H9 (cell line): ENCODE measurements at regions not wholly inside any gene's neighbourhood (a gene's known extent, or its start where the extent isn't known, plus 50 kb on each side); places are given as distances from the start of the nearest gene placed in this dataset.

Experiments
- DNase-seq: peaks from one replicate; pipeline ENCODE4 v3.0.0-alpha.2; 2017
- H2AFZ ChIP-seq: one replicate; pipeline ENCODE4 v1.6.1; 2013; ENCODE audit warnings: mild to moderate bottlenecking, low read length, control low read depth, moderate library complexity
- H2AK5ac ChIP-seq: 2 replicates; pipeline ENCODE4 v1.6.1; 2013; ENCODE audit warnings: low read length, control low read depth, mixed read lengths; ENCODE audit not compliant: insufficient read length
- H2BK120ac ChIP-seq: one replicate; pipeline ENCODE4 v1.6.1; 2013; ENCODE audit warnings: low read depth, mild to moderate bottlenecking, low read length, control low read depth, inconsistent platforms; ENCODE audit not compliant: poor library complexity, severe bottlenecking
- H2BK12ac ChIP-seq: 2 replicates; pipeline ENCODE4 v1.6.1; 2013; ENCODE audit warnings: low read length, control low read depth, mixed read lengths, low read depth; ENCODE audit not compliant: insufficient read length
- H2BK15ac ChIP-seq: 2 replicates; pipeline ENCODE4 v1.6.1; 2013; ENCODE audit warnings: low read depth, low read length, control low read depth
- H2BK20ac ChIP-seq: one replicate; pipeline ENCODE4 v1.6.1; 2013; ENCODE audit warnings: low read depth, mild to moderate bottlenecking, low read length, control low read depth, inconsistent platforms; ENCODE audit not compliant: poor library complexity, severe bottlenecking
- H2BK5ac ChIP-seq: 2 replicates; pipeline ENCODE4 v1.6.1; 2013; ENCODE audit warnings: low read length, control low read depth, mixed read lengths; ENCODE audit not compliant: insufficient read length
- H3K14ac ChIP-seq: 2 replicates; pipeline ENCODE4 v1.6.1; 2013; ENCODE audit warnings: low read length, control low read depth; ENCODE audit not compliant: insufficient read depth
- H3K18ac ChIP-seq: 2 replicates; pipeline ENCODE4 v1.6.1; 2013; ENCODE audit warnings: low read depth, mild to moderate bottlenecking, mixed read lengths, low read length, control low read depth; ENCODE audit not compliant: insufficient read length
- H3K23ac ChIP-seq: 2 replicates; pipeline ENCODE4 v1.6.1; 2013; ENCODE audit warnings: low read length, control low read depth, mixed read lengths, low read depth; ENCODE audit not compliant: insufficient read length
- H3K23me2 ChIP-seq: 2 replicates; pipeline ENCODE4 v1.6.1; 2013; ENCODE audit warnings: low read depth, mild to moderate bottlenecking, mixed read lengths, low read length, control low read depth; ENCODE audit not compliant: insufficient read length, poor library complexity, severe bottlenecking
- H3K27ac ChIP-seq: 2 replicates; pipeline ENCODE4 v1.5.1; 2013; ENCODE audit warnings: low read length, control low read depth, mixed read lengths, low read depth; ENCODE audit not compliant: insufficient read length
- H3K27me3 ChIP-seq: 2 replicates; pipeline ENCODE4 v1.6.1; 2013; ENCODE audit warnings: low read length, control low read depth, inconsistent platforms; ENCODE audit not compliant: insufficient read depth
- H3K4ac ChIP-seq: 2 replicates; pipeline ENCODE4 v1.6.1; 2013; ENCODE audit warnings: low read depth, mild to moderate bottlenecking, control low read depth, inconsistent platforms, low read length, moderate library complexity
- H3K4me1 ChIP-seq: 2 replicates; pipeline ENCODE4 v1.6.1; 2013; ENCODE audit warnings: low read length, control low read depth, inconsistent platforms; ENCODE audit not compliant: insufficient read depth
- H3K4me2 ChIP-seq: 2 replicates; pipeline ENCODE4 v1.6.1; 2013; ENCODE audit warnings: low read length, control low read depth, mixed read lengths; ENCODE audit not compliant: insufficient read length, insufficient read depth
- H3K56ac ChIP-seq: 2 replicates; pipeline ENCODE4 v1.6.1; 2013; ENCODE audit warnings: low read depth, mild to moderate bottlenecking, mixed read lengths, low read length, control low read depth; ENCODE audit not compliant: insufficient read length
- H3K79me1 ChIP-seq: 2 replicates; pipeline ENCODE4 v1.6.1; 2013; ENCODE audit warnings: low read depth, mild to moderate bottlenecking, moderate library complexity, low read length, control low read depth, inconsistent platforms; ENCODE audit not compliant: insufficient read depth, poor library complexity, severe bottlenecking
- H3K79me2 ChIP-seq: 2 replicates; pipeline ENCODE4 v1.6.1; 2013; ENCODE audit warnings: low read length, control low read depth, inconsistent platforms; ENCODE audit not compliant: insufficient read depth
- H3K9ac ChIP-seq: 2 replicates; pipeline ENCODE4 v1.6.1; 2013; ENCODE audit warnings: low read length, control low read depth, mixed read lengths; ENCODE audit not compliant: insufficient read length; ENCODE audit errors: extremely low read depth
- H3K9me3 ChIP-seq: one replicate; pipeline ENCODE4 v1.6.1; 2013; ENCODE audit warnings: low read depth, low read length, inconsistent platforms; ENCODE audit not compliant: control insufficient read depth
- H3T11ph ChIP-seq: one replicate; pipeline ENCODE4 v1.6.1; 2013; ENCODE audit warnings: mild to moderate bottlenecking, low read length, control low read depth, inconsistent platforms
- H4K20me1 ChIP-seq: one replicate; pipeline ENCODE4 v1.6.1; 2013; ENCODE audit not compliant: control insufficient read depth, insufficient read length, insufficient read depth
- H4K5ac ChIP-seq: 2 replicates; pipeline ENCODE4 v1.6.1; 2013; ENCODE audit warnings: low read depth, mild to moderate bottlenecking, mixed read lengths, low read length, control low read depth; ENCODE audit not compliant: insufficient read length
- H4K8ac ChIP-seq: replicated peaks from 2 replicates; pipeline ENCODE4 v1.6.1; 2013; ENCODE audit warnings: low read length, control low read depth, mixed read lengths, low read depth; ENCODE audit not compliant: insufficient read length
- H4K91ac ChIP-seq: 2 replicates; pipeline ENCODE4 v1.6.1; 2013; ENCODE audit warnings: low read depth, mild to moderate bottlenecking, moderate library complexity, mixed read lengths, low read length, control low read depth; ENCODE audit not compliant: insufficient read length
- H3K27ac Mint-ChIP-seq, 3 experiments: 2 replicates in 2 of 3; 3 replicates in 1 of 3; pipeline ENCODE4 v1.8.0; 2020 to 2021; ENCODE audit warnings: mixed read lengths in 3 of 3, mild to moderate bottlenecking in 1 of 3, moderate library complexity in 1 of 3
- H3K27me3 Mint-ChIP-seq: 2 replicates; pipeline ENCODE4 v1.8.0; 2021; ENCODE audit warnings: low read depth, mild to moderate bottlenecking, moderate library complexity, mixed read lengths
- H3K36me3 Mint-ChIP-seq, 3 experiments: 2 replicates in 2 of 3; 3 replicates in 1 of 3; pipeline ENCODE4 v1.8.0; 2020 to 2021; ENCODE audit warnings: low read depth in 3 of 3, mixed read lengths in 3 of 3; ENCODE audit not compliant: insufficient read depth in 1 of 3
- H3K4me1 Mint-ChIP-seq, 2 experiments: 2 replicates each; pipeline ENCODE4 v1.8.0; 2020; ENCODE audit warnings: mixed read lengths in 2 of 2
- H3K4me3 Mint-ChIP-seq, 2 experiments: 2 replicates in 1 of 2; 3 replicates in 1 of 2; pipeline ENCODE4 v1.8.0; 2020 to 2021; ENCODE audit warnings: mild to moderate bottlenecking in 2 of 2, mixed read lengths in 2 of 2, moderate library complexity in 1 of 2
- H3K9me3 Mint-ChIP-seq, 2 experiments: 2 replicates in 1 of 2; 3 replicates in 1 of 2; pipeline ENCODE4 v1.8.0; 2020; ENCODE audit warnings: mild to moderate bottlenecking in 2 of 2, mixed read lengths in 2 of 2, moderate library complexity in 1 of 2
- WGBS: extraction: QIAGEN DNeasy Blood & Tissue Kit; methylation state at CpG from one replicate; pipeline ENCODE4 v1.1.7; 2013; ENCODE audit warnings: missing lambda C conversion rate, low lambda C conversion rate, mixed read lengths; ENCODE audit not compliant: insufficient read length; ENCODE audit errors: extremely low coverage; 5-methylcytosine and 5-hydroxymethylcytosine counted together
- TF ChIP-seq, protein P1 (sequence below): fragments of 200-600 bp; sonication (generic); conservative IDR thresholded peaks from 3 replicates; pipeline ENCODE4 v1.8.0; 2021; ENCODE audit warnings: antibody characterized with exemption, mild to moderate bottlenecking

DNA sequence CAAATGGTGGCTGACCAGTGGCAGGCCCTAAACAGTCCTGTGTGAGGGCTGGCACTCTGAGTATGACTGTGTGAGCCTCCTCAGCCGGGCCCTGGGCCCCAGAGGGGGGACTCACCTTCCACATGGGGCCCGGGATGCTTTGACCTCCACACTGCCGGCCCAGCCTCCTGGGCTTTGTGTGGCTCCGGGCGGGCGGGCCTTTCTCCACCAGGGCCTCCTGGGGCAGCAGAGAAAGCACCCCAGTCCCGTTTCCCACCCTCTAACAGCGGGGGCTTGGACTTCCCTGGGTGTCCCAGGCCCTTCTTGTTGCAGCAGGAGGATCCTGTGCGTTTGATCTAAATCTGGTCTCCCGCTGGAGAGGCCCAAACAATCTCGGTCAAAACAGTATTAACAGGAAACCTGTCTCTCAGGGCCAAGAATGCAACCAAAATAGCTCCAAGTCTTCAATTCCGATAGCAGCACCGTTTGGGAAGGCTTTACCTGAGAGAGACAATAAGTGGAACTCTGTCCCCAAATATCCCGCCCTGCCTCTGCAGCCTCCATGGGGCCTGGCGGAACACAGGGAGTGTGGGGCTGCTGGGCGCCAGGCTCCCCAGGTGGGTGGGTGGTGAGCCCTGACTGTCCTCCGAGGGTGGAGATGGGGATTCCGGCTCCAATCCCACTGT is 104.8 kb upstream of the ZNF32 start:
- WGBS: no CpG with 5 or more reads among the region's 18 CpGs
- no peak overlapping the region for H3K27ac ChIP-seq
- H3K14ac ChIP-seq: no peak overlapping the region
- Mint-ChIP-seq H3K4me1 (peaks cover 24 to 26% of the 10 kb centered on the region in 2 experiments), H3K4me3 (no peak overlapping the region), H3K27me3 (peaks cover 78% of the 10 kb centered on the region), H3K36me3 (no peaks in the 10 kb centered on the region), H3K9me3 (no peaks in the 10 kb centered on the region; a peak in 1 of 5 replicates), H3K27ac (no peak overlapping the region)
- H3K9me3 ChIP-seq: no peaks in the 10 kb centered on the region
- H4K20me1 ChIP-seq: no peaks in the 10 kb centered on the region
- no peaks in the 10 kb centered on the region for H3K27me3 ChIP-seq
- H3K23ac ChIP-seq: no peak overlapping the region
- H3K56ac ChIP-seq: no peak overlapping the region
- no peak overlapping the region for H2BK120ac ChIP-seq
- H2BK12ac ChIP-seq: no peak overlapping the region
- no peak overlapping the region for H2AFZ ChIP-seq
- no peak overlapping the region for H2AK5ac ChIP-seq
- H3K9ac ChIP-seq: no peak overlapping the region
- no peak overlapping the region for H3K18ac ChIP-seq
- H3K79me1 ChIP-seq: no peaks in the 10 kb centered on the region
- H3K4me1 ChIP-seq: peaks cover 2% of the 10 kb centered on the region
- no peak overlapping the region for H2BK15ac ChIP-seq
- TF ChIP-seq, protein P1, sequence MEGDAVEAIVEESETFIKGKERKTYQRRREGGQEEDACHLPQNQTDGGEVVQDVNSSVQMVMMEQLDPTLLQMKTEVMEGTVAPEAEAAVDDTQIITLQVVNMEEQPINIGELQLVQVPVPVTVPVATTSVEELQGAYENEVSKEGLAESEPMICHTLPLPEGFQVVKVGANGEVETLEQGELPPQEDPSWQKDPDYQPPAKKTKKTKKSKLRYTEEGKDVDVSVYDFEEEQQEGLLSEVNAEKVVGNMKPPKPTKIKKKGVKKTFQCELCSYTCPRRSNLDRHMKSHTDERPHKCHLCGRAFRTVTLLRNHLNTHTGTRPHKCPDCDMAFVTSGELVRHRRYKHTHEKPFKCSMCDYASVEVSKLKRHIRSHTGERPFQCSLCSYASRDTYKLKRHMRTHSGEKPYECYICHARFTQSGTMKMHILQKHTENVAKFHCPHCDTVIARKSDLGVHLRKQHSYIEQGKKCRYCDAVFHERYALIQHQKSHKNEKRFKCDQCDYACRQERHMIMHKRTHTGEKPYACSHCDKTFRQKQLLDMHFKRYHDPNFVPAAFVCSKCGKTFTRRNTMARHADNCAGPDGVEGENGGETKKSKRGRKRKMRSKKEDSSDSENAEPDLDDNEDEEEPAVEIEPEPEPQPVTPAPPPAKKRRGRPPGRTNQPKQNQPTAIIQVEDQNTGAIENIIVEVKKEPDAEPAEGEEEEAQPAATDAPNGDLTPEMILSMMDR: no peak
- H3K79me2 ChIP-seq: no peaks in the 10 kb centered on the region
- no peak overlapping the region for H4K91ac ChIP-seq
- H4K8ac ChIP-seq: no peak overlapping the region
- no peak for DNase-seq
- H2BK20ac ChIP-seq: no peak overlapping the region
- no peak overlapping the region for H3K4ac ChIP-seq
- H3T11ph ChIP-seq: no peak overlapping the region
- H3K23me2 ChIP-seq: no peaks in the 10 kb centered on the region
- no peak overlapping the region for H2BK5ac ChIP-seq
- no peak overlapping the region for H4K5ac ChIP-seq
- H3K4me2 ChIP-seq: no peak overlapping the region
